Heart right ventricle (tissue), 16 donors: ENCODE measurements at regions not wholly inside any gene's neighbourhood (a gene's known extent, or its start where the extent isn't known, plus 50 kb on each side); places are given as distances from the start of the nearest gene placed in this dataset.

Experiments used
- ATAC-seq, 8 donors: fragments of 200-7000 bp; cut with Tn5 transposase; one replicate each; pipeline ENCODE4 v1.9.1; 2020; ENCODE audit warnings: mild to moderate bottlenecking in 8 of 8, moderate library complexity in 8 of 8, moderate number of reproducible peaks in 1 of 8
- DNase-seq, 2 donors: peaks; one replicate each; pipeline ENCODE4 v3.0.0-alpha.2; 2020
- H3K27ac ChIP-seq, 10 donors: fragments of 200-600 bp; sonication (generic) in 2 of 10; one replicate each; pipeline versions ENCODE4 v1.5.0 to v1.8.0; 2020 to 2022; ENCODE audit warnings: mild to moderate bottlenecking in 3 of 10
- H3K27me3 ChIP-seq, 7 donors: fragments of 200-600 bp; one replicate each; pipeline ENCODE4 v1.8.0; 2021 to 2022; ENCODE audit warnings: mild to moderate bottlenecking in 2 of 7
- H3K36me3 ChIP-seq, 9 donors: fragments of 200-600 bp; sonication (generic) in 1 of 9; one replicate each; pipeline versions ENCODE4 v1.5.0 to v1.8.0; 2020 to 2022; ENCODE audit warnings: mild to moderate bottlenecking in 2 of 9
- H3K4me1 ChIP-seq, 9 donors: fragments of 200-600 bp; sonication (generic) in 1 of 9; one replicate each; pipeline versions ENCODE4 v1.5.0 to v1.8.0; 2020 to 2022; ENCODE audit warnings: mild to moderate bottlenecking in 4 of 9
- H3K4me3 ChIP-seq, 10 donors: fragments of 200-600 bp; sonication (generic) in 2 of 10; one replicate each; pipeline versions ENCODE4 v1.5.0 to v1.8.0; 2020 to 2022; ENCODE audit warnings: mild to moderate bottlenecking in 7 of 10, moderate library complexity in 2 of 10
- H3K9me3 ChIP-seq, 11 donors: fragments of 200-600 bp in 10 of 11; sonication (generic) in 2 of 11; one replicate each; pipeline versions ENCODE4 v1.5.0 to v1.8.0; 2013 to 2022; ENCODE audit warnings: mild to moderate bottlenecking in 2 of 11, control low read depth in 1 of 11, moderate library complexity in 1 of 11
- WGBS, 2 donors: extraction: QIAGEN DNeasy Blood & Tissue Kit; methylation state at CpG; one replicate each; pipeline ENCODE4 v1.1.7; 2013; ENCODE audit warnings: inconsistent platforms in 1 of 2; 5-methylcytosine and 5-hydroxymethylcytosine counted together
- intact Hi-C, 10 donors: fragments of 100-400 bp; cut with DNase I; formaldehyde crosslinking; loops; one replicate each; pipeline versions ENCODE4 v1.11.1 to v1.14.2; 2022
- TF ChIP-seq, protein P1 (sequence below), 9 donors: fragments of 200-600 bp; sonication (generic) in 2 of 9; IDR thresholded peaks; one replicate each; pipeline versions ENCODE4 v1.5.0 to v1.8.0; 2021 to 2022; ENCODE audit warnings: antibody characterized with exemption in 9 of 9, mild to moderate bottlenecking in 5 of 9, moderate library complexity in 1 of 9
- donor health status: Arrhythmogenic right ventricular cardiomyopathy.
- donor health status: ischemic (EF 13 %, LVEDD 7.1; RV severe dilation, severe dysfunction).
- donor health status: healthy with polysubstance abuse.
- donor health status: DM: no; HTN: yes; CAD: no.
- donor health status: DM: no; HTN: no; CAD: no.
- donor health status: ischemic (EF 25% LVEDD 6.9; RV normal size, moderate dysfunction).
- donor health status: ischemic (EF 25% LVEDD 5.7; RV mildly dilated, moderate dysfunction).
- donor health status: healthy.
- donor health status: DM: yes; HTN: yes; CAD: no.
- donor health status: Ischemic cardiomyopathy.
- donor health status: ischemic (EF 35%, LVEDD 5.7; RV mildly dilated, moderate dysfunction).
- donor health status: nonischemic (EF 11% LVEDD 7.7; RV severe dilation, severe dysfunction).
- donor health status: DM: yes; HTN: yes; CAD: no.
- donor health status: PGD.
- donor health status: ischemic (EF 29% LVEDD 5.4; RV normal size, mild dysfunction).
- donor health status: nonischemic (EF 23%, LVEDD 6.1; RV moderate dilation, normal function).

DNA sequence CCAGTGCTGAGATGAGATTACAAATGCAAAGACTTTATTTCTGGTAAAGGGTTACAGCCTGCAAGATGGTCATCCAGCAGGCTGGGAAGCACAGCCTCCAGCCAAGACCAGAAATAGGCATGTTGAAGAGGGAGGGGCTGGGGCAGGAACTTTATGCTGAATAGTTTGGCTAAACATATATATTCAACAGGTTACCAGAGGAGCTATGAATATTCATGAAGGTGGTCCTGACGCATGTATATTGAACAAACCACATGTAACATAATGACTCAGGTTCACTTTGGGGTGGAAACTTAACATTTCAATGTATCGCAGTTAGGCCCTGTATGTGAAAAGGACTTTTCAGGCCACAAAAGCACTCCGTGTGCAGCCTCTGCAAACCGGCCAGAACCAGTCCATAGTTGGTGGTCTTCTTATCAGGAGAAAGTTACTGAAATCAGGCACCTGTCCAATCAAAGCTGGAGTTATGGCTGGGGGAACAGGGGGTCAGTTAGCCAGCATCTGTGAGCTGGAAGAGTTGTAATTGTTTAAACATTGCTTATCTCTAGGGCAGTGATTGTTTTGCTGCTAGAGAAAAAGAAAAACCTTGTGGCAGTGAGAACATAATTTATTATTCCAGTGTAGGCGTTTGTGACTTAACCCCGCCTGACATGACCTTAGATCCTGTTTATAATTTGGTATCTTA is 372.9 kb upstream of the AUTS2 start:
- Histone ChIP-seq H3K4me1 (no peaks in the 10 kb centered on the region), H3K36me3 (no peaks in the 10 kb centered on the region), H3K9me3 (peaks cover 0 to 9% (median 0%) of the 10 kb centered on the region in 11 donors), H3K27ac (no peak overlapping the region), H3K4me3 (no peak overlapping the region), H3K27me3 (peaks cover 0 to 25% (median 0%) of the 10 kb centered on the region in 7 donors)
- intact Hi-C loops = no loop called here
- DNase-seq (no peak), ATAC-seq (no peak)
- TF ChIP-seq, protein P1, sequence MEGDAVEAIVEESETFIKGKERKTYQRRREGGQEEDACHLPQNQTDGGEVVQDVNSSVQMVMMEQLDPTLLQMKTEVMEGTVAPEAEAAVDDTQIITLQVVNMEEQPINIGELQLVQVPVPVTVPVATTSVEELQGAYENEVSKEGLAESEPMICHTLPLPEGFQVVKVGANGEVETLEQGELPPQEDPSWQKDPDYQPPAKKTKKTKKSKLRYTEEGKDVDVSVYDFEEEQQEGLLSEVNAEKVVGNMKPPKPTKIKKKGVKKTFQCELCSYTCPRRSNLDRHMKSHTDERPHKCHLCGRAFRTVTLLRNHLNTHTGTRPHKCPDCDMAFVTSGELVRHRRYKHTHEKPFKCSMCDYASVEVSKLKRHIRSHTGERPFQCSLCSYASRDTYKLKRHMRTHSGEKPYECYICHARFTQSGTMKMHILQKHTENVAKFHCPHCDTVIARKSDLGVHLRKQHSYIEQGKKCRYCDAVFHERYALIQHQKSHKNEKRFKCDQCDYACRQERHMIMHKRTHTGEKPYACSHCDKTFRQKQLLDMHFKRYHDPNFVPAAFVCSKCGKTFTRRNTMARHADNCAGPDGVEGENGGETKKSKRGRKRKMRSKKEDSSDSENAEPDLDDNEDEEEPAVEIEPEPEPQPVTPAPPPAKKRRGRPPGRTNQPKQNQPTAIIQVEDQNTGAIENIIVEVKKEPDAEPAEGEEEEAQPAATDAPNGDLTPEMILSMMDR (IDR thresholded peaks at IDR 0.05) = no peak
- 84 to 85% methylated on average over 6 of the region's 6 CpGs for whole genome bisulfite sequencing, 2 donors

GRCh38 chr7:69228212-69228811 is 370.0 kb upstream of the AUTS2 start:
- ATAC-seq (no peak), DNase-seq (no peak)
- no peak overlapping the region for H3K4me3 ChIP-seq
- intact Hi-C loops = no loop called here
- peaks cover 0 to 9% (median 0%) of the 10 kb centered on the region in 11 donors for H3K9me3 ChIP-seq
- no peak overlapping the region for H3K27ac ChIP-seq
- H3K4me1 ChIP-seq = no peaks in the 10 kb centered on the region
- WGBS, 2 donors = 84 to 91% methylated on average over 5 of the region's 5 CpGs
- H3K27me3 ChIP-seq = peaks cover 0 to 26% (median 9%) of the 10 kb centered on the region in 7 donors
- no peaks in the 10 kb centered on the region for H3K36me3 ChIP-seq
- TF ChIP-seq, protein P1 (IDR thresholded peaks at IDR 0.05) = no peak

DNA sequence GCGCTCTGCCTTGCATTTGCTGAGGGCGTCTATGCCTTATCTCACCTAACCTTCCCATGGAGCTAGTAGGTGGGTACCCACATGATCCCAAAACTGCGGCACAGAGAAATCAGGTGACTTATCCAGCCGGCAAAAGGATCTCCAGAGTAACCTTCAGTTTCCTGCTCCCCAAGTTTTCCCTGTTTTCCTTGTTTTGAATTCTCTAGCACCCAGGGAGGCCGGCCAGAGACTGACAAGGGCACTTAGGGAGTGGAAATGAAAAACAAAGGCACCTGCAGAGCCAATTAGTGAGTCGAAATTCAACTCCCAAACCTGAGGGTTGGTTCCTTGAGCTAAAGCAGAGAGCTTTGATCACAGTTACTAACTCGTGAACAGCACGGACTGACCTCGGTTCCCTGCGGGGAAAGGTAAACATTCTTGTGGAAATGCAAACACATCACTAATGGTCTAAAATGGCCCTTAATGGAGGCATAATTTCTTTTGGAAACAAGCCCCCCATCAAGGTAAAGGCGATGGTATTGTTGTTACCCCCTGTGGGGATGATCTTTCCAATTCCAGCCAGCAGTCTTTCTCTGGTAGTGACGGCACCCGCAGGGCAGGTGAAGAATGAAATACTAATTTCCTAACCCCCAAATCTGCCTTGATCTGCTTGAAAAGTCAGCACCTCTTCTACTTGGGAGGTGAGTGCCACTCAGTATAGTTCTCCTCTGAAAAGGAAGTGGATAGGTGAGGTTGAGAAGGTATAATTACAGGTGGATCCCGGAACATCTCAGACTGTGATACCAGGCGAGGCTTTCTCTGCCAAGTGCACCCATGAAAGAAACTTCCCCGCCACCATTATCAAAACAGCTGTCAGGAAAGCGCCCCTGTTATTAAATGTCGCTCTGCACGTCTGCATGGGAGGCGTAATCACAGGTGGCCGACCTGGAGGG is 365.6 kb upstream of the AUTS2 start:
- Histone ChIP-seq H3K27ac (no peak overlapping the region), H3K27me3 (peaks cover 0 to 29% (median 9%) of the 10 kb centered on the region in 7 donors), H3K36me3 (no peaks in the 10 kb centered on the region), H3K4me3 (no peak overlapping the region), H3K4me1 (peaks cover 0 to 8% (median 0%) of the 10 kb centered on the region in 9 donors), H3K9me3 (no peaks in the 10 kb centered on the region)
- ATAC-seq = no peak
- TF ChIP-seq, protein P1 (IDR thresholded peaks at IDR 0.05) = no peak
- intact Hi-C loops = no loop called here
- DNase-seq = no peak
- 39 to 41% methylated on average over 21 of the region's 21 CpGs for whole genome bisulfite sequencing, 2 donors

GRCh38 chr7:69237541-69237940 is 360.7 kb upstream of the AUTS2 start:
- TF ChIP-seq, protein P1 (IDR thresholded peaks at IDR 0.05) = no peak
- no peak overlapping the region for H3K27ac ChIP-seq
- 68 to 85% methylated on average over 8 of the region's 8 CpGs for WGBS, 2 donors
- H3K4me3 ChIP-seq = no peak overlapping the region
- H3K4me1 ChIP-seq = peaks cover 0 to 8% (median 0%) of the 10 kb centered on the region in 9 donors
- ATAC-seq (no peak), DNase-seq (no peak)
- peaks cover 0 to 4% (median 0%) of the 10 kb centered on the region in 11 donors for H3K9me3 ChIP-seq
- H3K27me3 ChIP-seq = peaks cover 0 to 20% (median 5%) of the 10 kb centered on the region in 7 donors
- no peaks in the 10 kb centered on the region for H3K36me3 ChIP-seq
- intact Hi-C loops = no loop called here
